Small intestine (tissue), 7 donors: ENCODE measurements at regions not wholly inside any gene's neighbourhood (a gene's known extent, or its start where the extent isn't known, plus 50 kb on each side); places are given as distances from the start of the nearest gene placed in this dataset.
A peak's percentile ranks its signal among the peaks of the same experiment; 100 is the strongest.

Experiments used
- DNase-seq, 2 donors: peaks; one replicate each; pipeline versions ENCODE4 v3.0.0 to v3.0.0-alpha.2; 2013
- FAIRE-seq: peaks from 2 replicates; lab custom pipeline; 2012; peaks lifted over from hg19 to GRCh38; lab: Jason Lieb, UNC
- H3K27ac ChIP-seq, 3 donors: one replicate each; pipeline ENCODE4 v1.5.1; 2013; ENCODE audit warnings: low read length in 2 of 3, mild to moderate bottlenecking in 2 of 3, control low read depth in 1 of 3, inconsistent platforms in 1 of 3, low read depth in 1 of 3, moderate library complexity in 1 of 3
- H3K27me3 ChIP-seq, 3 donors: one replicate each; pipeline ENCODE4 v1.6.1; 2013; ENCODE audit warnings: low read length in 3 of 3, inconsistent platforms in 1 of 3; ENCODE audit not compliant: control insufficient read depth in 3 of 3, insufficient read depth in 3 of 3
- H3K36me3 ChIP-seq, 3 donors: one replicate each; pipeline ENCODE4 v1.6.1; 2013; ENCODE audit warnings: low read length in 3 of 3, inconsistent platforms in 1 of 3, low read depth in 1 of 3, mild to moderate bottlenecking in 1 of 3, moderate library complexity in 1 of 3; ENCODE audit not compliant: control insufficient read depth in 3 of 3, insufficient read depth in 2 of 3
- H3K4me1 ChIP-seq, 3 donors: one replicate each; pipeline ENCODE4 v1.6.1; 2013; ENCODE audit warnings: low read length in 2 of 3, inconsistent platforms in 1 of 3, low read depth in 1 of 3, mild to moderate bottlenecking in 1 of 3, moderate library complexity in 1 of 3; ENCODE audit not compliant: control insufficient read depth in 3 of 3, insufficient read depth in 2 of 3
- H3K4me3 ChIP-seq, 3 donors: one replicate each; pipeline ENCODE4 v1.5.1; 2013; ENCODE audit warnings: low read length in 3 of 3, control low read depth in 1 of 3, inconsistent platforms in 1 of 3, low read depth in 1 of 3, mild to moderate bottlenecking in 1 of 3, moderate library complexity in 1 of 3
- H3K9me3 ChIP-seq, 2 donors: one replicate each; pipeline ENCODE4 v1.6.1; 2013; ENCODE audit warnings: low read depth in 1 of 2, low read length in 1 of 2; ENCODE audit not compliant: control insufficient read depth in 2 of 2, insufficient read depth in 1 of 2
- WGBS, 3 donors: extraction: QIAGEN DNeasy Blood & Tissue Kit; methylation state at CpG; one replicate each; pipeline ENCODE4 v1.1.7; 2013; 5-methylcytosine and 5-hydroxymethylcytosine counted together
- donor health status: healthy with polysubstance abuse.
- donor health status: control.
- donor health status: control.
- donor health status: Bipolar disorder and iron deficiency.
- donor health status: healthy.

GRCh38 chr10:44435196-44435595, 50.3 kb upstream of the CXCL12 start:
- Histone ChIP-seq H3K4me3 (no peak overlapping the region), H3K27ac (no peak overlapping the region), H3K9me3 (peaks cover 0 to 7% of the 10 kb centered on the region in 2 donors), H3K36me3 (no peaks in the 10 kb centered on the region), H3K27me3 (no peaks in the 10 kb centered on the region), H3K4me1 (no peaks in the 10 kb centered on the region)
- WGBS, 3 donors: 77 to 84% (median 80%) methylated on average over 7 of the region's 7 CpGs
- DNase-seq (no peak), FAIRE-seq (no peak)

DNA sequence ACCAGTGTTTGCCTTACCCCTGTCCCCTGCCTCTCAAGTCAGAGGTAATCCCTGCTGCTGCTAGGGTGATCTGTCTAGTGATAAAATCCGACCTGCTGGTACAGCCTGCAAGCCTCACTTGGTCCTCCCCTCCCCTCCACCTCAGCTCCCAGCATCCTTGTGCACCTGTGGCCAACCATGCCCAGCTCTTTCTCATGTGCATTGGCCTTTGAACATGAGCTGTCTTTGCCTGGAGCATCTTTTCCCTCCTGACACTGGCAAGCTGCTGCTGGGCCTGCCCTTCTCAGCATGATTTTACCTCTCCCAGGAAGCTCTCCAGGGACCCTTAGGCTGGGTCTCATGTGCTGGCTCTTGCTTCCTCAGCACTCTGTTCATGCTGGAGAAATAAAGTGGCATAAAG, 51.3 kb upstream of the CXCL12 start:
- DNase-seq: no peak
- H3K27ac ChIP-seq: no peak overlapping the region
- no peaks in the 10 kb centered on the region for H3K36me3 ChIP-seq
- no peaks in the 10 kb centered on the region for H3K27me3 ChIP-seq
- 6 to 48% (median 8%) methylated on average over 1 of the region's 1 CpG for WGBS, 3 donors
- no peaks in the 10 kb centered on the region for H3K4me1 ChIP-seq
- H3K9me3 ChIP-seq: peaks cover 0 to 7% of the 10 kb centered on the region in 2 donors
- no peak overlapping the region for H3K4me3 ChIP-seq
- no peak for FAIRE-seq

GRCh38 chr10:44437840-44438511, 53.1 kb upstream of the CXCL12 start:
- FAIRE-seq (no peak), DNase-seq (no peak)
- Histone ChIP-seq H3K4me1 (no peaks in the 10 kb centered on the region), H3K36me3 (no peaks in the 10 kb centered on the region), H3K9me3 (peaks cover 0 to 7% of the 10 kb centered on the region in 2 donors), H3K27ac (peak overlapping the region in 1 of 3 donors; percentile 49), H3K27me3 (no peaks in the 10 kb centered on the region), H3K4me3 (no peak overlapping the region)
- 76 to 85% (median 79%) methylated on average over 4 of the region's 4 CpGs for WGBS, 3 donors

DNA sequence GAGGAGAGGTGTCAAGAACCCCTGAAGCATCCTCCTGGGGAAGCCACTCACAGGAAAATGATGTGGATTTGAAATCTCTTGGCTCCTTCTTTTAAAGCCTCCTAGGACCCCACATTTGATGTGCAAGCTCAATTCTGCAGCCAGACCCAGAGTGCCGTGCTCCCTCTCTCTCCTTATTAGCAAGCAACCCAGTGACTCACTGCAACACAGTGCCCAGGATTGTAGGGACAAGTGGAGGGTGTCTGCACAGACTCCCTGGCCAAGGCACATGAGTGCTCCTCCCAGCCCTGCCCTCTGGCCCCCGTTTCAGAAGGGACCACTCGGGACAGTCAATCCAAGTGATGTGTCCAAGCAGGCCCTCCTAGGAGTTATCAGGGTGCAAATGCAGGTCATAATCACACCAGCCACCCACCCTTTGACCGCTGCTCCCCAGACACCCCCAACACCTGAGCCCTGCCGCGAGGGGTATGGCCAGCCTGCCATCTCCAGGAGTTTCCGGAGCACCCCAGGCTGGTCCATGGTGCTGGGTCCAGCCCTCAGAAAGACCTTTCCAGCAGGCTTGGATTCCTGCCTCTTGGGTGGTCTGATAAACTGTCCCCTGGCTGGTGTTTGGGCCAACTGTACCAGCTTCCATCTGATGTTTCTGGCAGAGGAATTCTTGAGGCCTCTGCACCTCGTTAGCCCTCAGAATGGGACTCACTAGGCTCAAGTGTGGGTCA, 54.5 kb upstream of the CXCL12 start:
- no peak for DNase-seq
- no peaks in the 10 kb centered on the region for H3K4me1 ChIP-seq
- WGBS, 3 donors: 79 to 86% (median 85%) methylated on average over 8 of the region's 8 CpGs
- peaks cover 0 to 3% of the 10 kb centered on the region in 2 donors for H3K9me3 ChIP-seq
- no peaks in the 10 kb centered on the region for H3K27me3 ChIP-seq
- H3K4me3 ChIP-seq: no peak overlapping the region
- no peak for FAIRE-seq
- peak overlapping the region in 1 of 3 donors; percentile 72 for H3K27ac ChIP-seq
- no peaks in the 10 kb centered on the region for H3K36me3 ChIP-seq

GRCh38 chr10:44439958-44440244, 55.0 kb upstream of the CXCL12 start:
- no peaks in the 10 kb centered on the region for H3K9me3 ChIP-seq
- DNase-seq: no peak
- H3K36me3 ChIP-seq: no peaks in the 10 kb centered on the region
- H3K4me3 ChIP-seq: no peak overlapping the region
- FAIRE-seq: no peak
- peak overlapping the region in 1 of 3 donors; percentile 8 for H3K27ac ChIP-seq
- H3K27me3 ChIP-seq: no peaks in the 10 kb centered on the region
- H3K4me1 ChIP-seq: no peaks in the 10 kb centered on the region
- 60 to 72% (median 66%) methylated on average over 5 of the region's 5 CpGs for WGBS, 3 donors

- FAIRE-seq (no peak), DNase-seq (no peak)
- WGBS, 3 donors: 87 to 93% (median 88%) methylated on average over 2 of the region's 2 CpGs
- no peaks in the 10 kb centered on the region for H3K27me3 ChIP-seq
- H3K4me3 ChIP-seq: no peak overlapping the region
- H3K9me3 ChIP-seq: no peaks in the 10 kb centered on the region
- H3K27ac ChIP-seq: no peak overlapping the region
- no peaks in the 10 kb centered on the region for H3K4me1 ChIP-seq
- no peaks in the 10 kb centered on the region for H3K36me3 ChIP-seq
Observed at GRCh38 chr10:44457259-44457658, 72.4 kb upstream of the CXCL12 start.

GRCh38 chr10:44458671-44459413, 73.9 kb upstream of the CXCL12 start:
- no peak for DNase-seq
- Histone ChIP-seq H3K36me3 (no peaks in the 10 kb centered on the region), H3K4me1 (no peaks in the 10 kb centered on the region), H3K27me3 (no peaks in the 10 kb centered on the region), H3K27ac (no peak overlapping the region), H3K9me3 (no peaks in the 10 kb centered on the region), H3K4me3 (no peak overlapping the region)
- 79 to 85% (median 79%) methylated on average over 7 of the region's 7 CpGs for WGBS, 3 donors
- no peak for FAIRE-seq

DNA sequence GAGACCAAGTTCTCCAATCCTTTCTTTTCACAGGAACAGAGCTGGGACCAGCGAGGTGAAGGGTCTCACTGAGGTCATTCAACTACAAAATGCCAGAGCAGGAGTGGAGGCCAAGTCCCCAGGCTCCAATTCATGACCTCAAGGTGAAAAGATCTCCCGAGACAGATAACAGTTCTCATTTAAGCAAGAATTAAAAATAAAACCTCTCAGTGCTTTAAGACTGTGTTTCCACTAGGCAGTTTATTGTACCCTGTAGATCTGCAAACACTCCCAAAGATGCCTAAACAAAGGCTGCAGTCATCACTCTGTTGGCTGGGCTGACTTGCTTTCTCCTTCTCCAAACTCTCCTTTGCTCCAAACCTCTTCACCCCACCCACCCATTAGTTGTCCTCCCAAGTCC, 74.8 kb upstream of the CXCL12 start:
- 44 to 48% (median 45%) methylated on average over 2 of the region's 2 CpGs for WGBS, 3 donors
- H3K9me3 ChIP-seq: no peaks in the 10 kb centered on the region
- H3K27ac ChIP-seq: no peak overlapping the region
- no peaks in the 10 kb centered on the region for H3K4me1 ChIP-seq
- no peak overlapping the region for H3K4me3 ChIP-seq
- DNase-seq: no peak
- H3K36me3 ChIP-seq: no peaks in the 10 kb centered on the region
- H3K27me3 ChIP-seq: no peaks in the 10 kb centered on the region
- FAIRE-seq: no peak
